CD4-positive, alpha-beta memory T cell (primary cell): ENCODE measurements at regions not wholly inside any gene's neighbourhood (a gene's known extent, or its start where the extent isn't known, plus 50 kb on each side); places are given as distances from the start of the nearest gene placed in this dataset.

ENCODE experiments used
- CTCF ChIA-PET: fragments of 350-600 bp; sonication (Branson Sonifier 250); formaldehyde crosslinking; loops from one replicate; lab custom pipeline; 2021; ENCODE audit warnings: inconsistent platforms; ENCODE audit not compliant: partially characterized antibody; lab: Charles Lee
- POLR2A ChIA-PET: fragments of 350-600 bp; sonication (Branson Sonifier 250); formaldehyde crosslinking; loops from one replicate; lab custom pipeline; 2021; ENCODE audit not compliant: partially characterized antibody; lab: Charles Lee
- DNase-seq, 5 donors: peaks; one replicate each; pipeline versions ENCODE4 v3.0.0 to v3.0.0-alpha.2; 2020 to 2022; ENCODE audit warnings: mixed read lengths in 1 of 5
- H3K27ac ChIP-seq: one replicate; pipeline ENCODE4 v1.7.0; 2013; ENCODE audit warnings: low read depth, low read length
- H3K27me3 ChIP-seq: 2 replicates; pipeline ENCODE4 v1.7.0; 2013; ENCODE audit warnings: mild to moderate bottlenecking, low read length, moderate library complexity; ENCODE audit not compliant: insufficient read depth
- H3K36me3 ChIP-seq: 2 replicates; pipeline ENCODE4 v1.7.0; 2013; ENCODE audit warnings: mild to moderate bottlenecking, low read length, moderate library complexity; ENCODE audit not compliant: insufficient read depth
- H3K4me1 ChIP-seq: 2 replicates; pipeline ENCODE4 v1.7.0; 2013; ENCODE audit warnings: mild to moderate bottlenecking, low read length, moderate library complexity; ENCODE audit not compliant: insufficient read depth
- H3K4me3 ChIP-seq, 2 donors: one replicate each; pipeline ENCODE4 v1.7.0; 2013; ENCODE audit warnings: low read length in 2 of 2, mild to moderate bottlenecking in 1 of 2
- H3K9me3 ChIP-seq, 2 donors: one replicate each; pipeline ENCODE4 v1.7.0; 2013; ENCODE audit warnings: low read length in 2 of 2, control low read depth in 1 of 2; ENCODE audit not compliant: control insufficient read depth in 1 of 2
- H3K27ac Mint-ChIP-seq, 7 donors: one replicate each; pipeline ENCODE4 v1.8.0; 2020 to 2021; ENCODE audit warnings: mixed read lengths in 7 of 7, mild to moderate bottlenecking in 6 of 7, inconsistent platforms in 3 of 7, moderate library complexity in 3 of 7
- H3K27me3 Mint-ChIP-seq, 2 donors: one replicate each; pipeline ENCODE4 v1.8.0; 2020 to 2021; ENCODE audit warnings: mixed read lengths in 2 of 2
- H3K36me3 Mint-ChIP-seq, 2 donors: one replicate each; pipeline ENCODE4 v1.8.0; 2020 to 2021; ENCODE audit warnings: mixed read lengths in 2 of 2, inconsistent platforms in 1 of 2, mild to moderate bottlenecking in 1 of 2
- H3K4me1 Mint-ChIP-seq, 4 donors: one replicate each; pipeline ENCODE4 v1.8.0; 2020 to 2021; ENCODE audit warnings: mixed read lengths in 4 of 4, mild to moderate bottlenecking in 1 of 4
- H3K4me3 Mint-ChIP-seq, 8 donors: one replicate each; pipeline ENCODE4 v1.8.0; 2020 to 2021; ENCODE audit warnings: mixed read lengths in 8 of 8, mild to moderate bottlenecking in 7 of 8, moderate library complexity in 6 of 8, inconsistent platforms in 3 of 8
- H3K9me3 Mint-ChIP-seq, 8 donors: one replicate each; pipeline ENCODE4 v1.8.0; 2020 to 2021; ENCODE audit warnings: mixed read lengths in 8 of 8, mild to moderate bottlenecking in 5 of 8, inconsistent platforms in 3 of 8, moderate library complexity in 1 of 8
- intact Hi-C: fragments of 100-400 bp; cut with micrococcal nuclease; formaldehyde crosslinking; loops from one replicate; pipeline ENCODE4 v1.15.1; 2023

GRCh38 chr10:4436103-4436502, 389.9 kb upstream of the AKR1E2 start:
- ChIA-PET CTCF (no interaction called here), POLR2A (no interaction called here)
- no peaks in the 10 kb centered on the region for H3K36me3 ChIP-seq
- H3K9me3 ChIP-seq, result no peaks in the 10 kb centered on the region
- DNase-seq, result no peak
- no peak overlapping the region for H3K27ac ChIP-seq
- H3K4me1 ChIP-seq, result no peaks in the 10 kb centered on the region
- Mint-ChIP-seq H3K4me3 (no peak overlapping the region), H3K9me3 (no peaks in the 10 kb centered on the region), H3K4me1 (peaks cover 0 to 2% (median under 1%) of the 10 kb centered on the region in 4 donors), H3K27me3 (peaks cover 0 to 1% of the 10 kb centered on the region in 2 donors), H3K36me3 (no peaks in the 10 kb centered on the region), H3K27ac (peak overlapping the region in 2 of 7 donors; percentile 35 to 67)
- no peak overlapping the region for H3K4me3 ChIP-seq
- no peaks in the 10 kb centered on the region for H3K27me3 ChIP-seq
- intact Hi-C loops, result no loop called here

- Mint-ChIP-seq H3K4me1 (peaks cover 0 to 2% (median under 1%) of the 10 kb centered on the region in 4 donors), H3K36me3 (no peaks in the 10 kb centered on the region), H3K4me3 (no peak overlapping the region), H3K27ac (no peak overlapping the region), H3K27me3 (peaks cover 0 to 1% of the 10 kb centered on the region in 2 donors), H3K9me3 (no peaks in the 10 kb centered on the region)
- CTCF ChIA-PET, result no interaction called here
- no peak for DNase-seq
- H3K4me1 ChIP-seq, result no peaks in the 10 kb centered on the region
- H3K36me3 ChIP-seq, result no peaks in the 10 kb centered on the region
- intact Hi-C loops, result no loop called here
- H3K4me3 ChIP-seq, result no peak overlapping the region
- H3K9me3 ChIP-seq, result no peaks in the 10 kb centered on the region
- no peaks in the 10 kb centered on the region for H3K27me3 ChIP-seq
- no peak overlapping the region for H3K27ac ChIP-seq
- POLR2A ChIA-PET, result no interaction called here
These were observed 391.4 kb upstream of the AKR1E2 start for GRCh38 chr10:4434516-4435071.

- no peak overlapping the region for H3K27ac ChIP-seq
- ChIA-PET POLR2A (no interaction called here), CTCF (no interaction called here)
- no peaks in the 10 kb centered on the region for H3K9me3 Mint-ChIP-seq
- no peak overlapping the region for H3K4me3 Mint-ChIP-seq
- peaks cover 0 to 3% of the 10 kb centered on the region in 2 donors for H3K27me3 Mint-ChIP-seq
- no peak for DNase-seq
- no peaks in the 10 kb centered on the region for H3K4me1 ChIP-seq
- H3K36me3 Mint-ChIP-seq, result no peaks in the 10 kb centered on the region
- no peak overlapping the region for H3K27ac Mint-ChIP-seq
- peaks cover 0 to 2% (median under 1%) of the 10 kb centered on the region in 4 donors for H3K4me1 Mint-ChIP-seq
- H3K27me3 ChIP-seq, result no peaks in the 10 kb centered on the region
- H3K9me3 ChIP-seq, result no peaks in the 10 kb centered on the region
- H3K4me3 ChIP-seq, result no peak overlapping the region
- no peaks in the 10 kb centered on the region for H3K36me3 ChIP-seq
- intact Hi-C loops, result no loop called here
These were observed 391.9 kb upstream of the AKR1E2 start for GRCh38 chr10:4434105-4434504.

GRCh38 chr10:4431114-4431863, 394.7 kb upstream of the AKR1E2 start:
- ChIA-PET POLR2A (no interaction called here), CTCF (no interaction called here)
- H3K9me3 Mint-ChIP-seq, result peaks cover 0 to 3% (median 0%) of the 10 kb centered on the region in 8 donors
- no peak overlapping the region for H3K27ac ChIP-seq
- intact Hi-C loops, result no loop called here
- no peaks in the 10 kb centered on the region for H3K27me3 ChIP-seq
- H3K27ac Mint-ChIP-seq, result no peak overlapping the region
- H3K4me1 Mint-ChIP-seq, result peaks cover 0 to 2% (median 0%) of the 10 kb centered on the region in 4 donors
- no peak for DNase-seq
- H3K9me3 ChIP-seq, result no peaks in the 10 kb centered on the region
- H3K36me3 Mint-ChIP-seq, result no peaks in the 10 kb centered on the region
- no peaks in the 10 kb centered on the region for H3K36me3 ChIP-seq
- H3K4me3 Mint-ChIP-seq, result no peak overlapping the region
- H3K4me1 ChIP-seq, result no peaks in the 10 kb centered on the region
- no peak overlapping the region for H3K4me3 ChIP-seq
- peaks cover 0 to 1% of the 10 kb centered on the region in 2 donors for H3K27me3 Mint-ChIP-seq

- DNase-seq, result no peak
- H3K4me3 Mint-ChIP-seq, result no peak overlapping the region
- Histone ChIP-seq H3K27ac (no peak overlapping the region), H3K36me3 (no peaks in the 10 kb centered on the region), H3K9me3 (no peaks in the 10 kb centered on the region), H3K4me1 (no peaks in the 10 kb centered on the region), H3K4me3 (no peak overlapping the region), H3K27me3 (no peaks in the 10 kb centered on the region)
- H3K4me1 Mint-ChIP-seq, result peaks cover 0 to 2% (median 0%) of the 10 kb centered on the region in 4 donors
- no peaks in the 10 kb centered on the region for H3K36me3 Mint-ChIP-seq
- ChIA-PET POLR2A (no interaction called here), CTCF (no interaction called here)
- H3K27me3 Mint-ChIP-seq, result peaks cover 0 to 1% of the 10 kb centered on the region in 2 donors
- peaks cover 0 to 8% (median 0%) of the 10 kb centered on the region in 8 donors for H3K9me3 Mint-ChIP-seq
- intact Hi-C loops, result no loop called here
- H3K27ac Mint-ChIP-seq, result no peak overlapping the region
These were observed 396.4 kb upstream of the AKR1E2 start for GRCh38 chr10:4429571-4429970.

GRCh38 chr10:4427532-4427931, 398.5 kb upstream of the AKR1E2 start:
- Mint-ChIP-seq H3K4me1 (no peaks in the 10 kb centered on the region), H3K27ac (no peak overlapping the region), H3K4me3 (no peak overlapping the region), H3K9me3 (peaks cover 0 to 8% (median 0%) of the 10 kb centered on the region in 8 donors), H3K27me3 (peaks cover 0 to 1% of the 10 kb centered on the region in 2 donors), H3K36me3 (no peaks in the 10 kb centered on the region)
- POLR2A ChIA-PET, result no interaction called here
- intact Hi-C loops, result no loop called here
- Histone ChIP-seq H3K9me3 (no peaks in the 10 kb centered on the region), H3K4me1 (no peaks in the 10 kb centered on the region), H3K27ac (no peak overlapping the region), H3K27me3 (no peaks in the 10 kb centered on the region), H3K4me3 (no peak overlapping the region), H3K36me3 (no peaks in the 10 kb centered on the region)
- CTCF ChIA-PET, result no interaction called here
- DNase-seq, result no peak

GRCh38 chr10:4426866-4427265, 399.1 kb upstream of the AKR1E2 start:
- Histone ChIP-seq H3K4me3 (no peak overlapping the region), H3K4me1 (no peaks in the 10 kb centered on the region), H3K27me3 (no peaks in the 10 kb centered on the region), H3K9me3 (no peaks in the 10 kb centered on the region), H3K36me3 (no peaks in the 10 kb centered on the region), H3K27ac (no peak overlapping the region)
- Mint-ChIP-seq H3K27ac (no peak overlapping the region), H3K9me3 (peaks cover 0 to 8% (median 0%) of the 10 kb centered on the region in 8 donors), H3K4me1 (no peaks in the 10 kb centered on the region), H3K27me3 (peaks cover 0 to 1% of the 10 kb centered on the region in 2 donors), H3K4me3 (no peak overlapping the region), H3K36me3 (no peaks in the 10 kb centered on the region)
- intact Hi-C loops, result no loop called here
- CTCF ChIA-PET, result no interaction called here
- POLR2A ChIA-PET, result no interaction called here
- no peak for DNase-seq
